ENCODE measurements at regions not wholly inside any gene's neighbourhood (a gene's known extent, or its start where the extent isn't known, plus 50 kb on each side); places are given as distances from the start of the nearest gene placed in this dataset.

DNA sequence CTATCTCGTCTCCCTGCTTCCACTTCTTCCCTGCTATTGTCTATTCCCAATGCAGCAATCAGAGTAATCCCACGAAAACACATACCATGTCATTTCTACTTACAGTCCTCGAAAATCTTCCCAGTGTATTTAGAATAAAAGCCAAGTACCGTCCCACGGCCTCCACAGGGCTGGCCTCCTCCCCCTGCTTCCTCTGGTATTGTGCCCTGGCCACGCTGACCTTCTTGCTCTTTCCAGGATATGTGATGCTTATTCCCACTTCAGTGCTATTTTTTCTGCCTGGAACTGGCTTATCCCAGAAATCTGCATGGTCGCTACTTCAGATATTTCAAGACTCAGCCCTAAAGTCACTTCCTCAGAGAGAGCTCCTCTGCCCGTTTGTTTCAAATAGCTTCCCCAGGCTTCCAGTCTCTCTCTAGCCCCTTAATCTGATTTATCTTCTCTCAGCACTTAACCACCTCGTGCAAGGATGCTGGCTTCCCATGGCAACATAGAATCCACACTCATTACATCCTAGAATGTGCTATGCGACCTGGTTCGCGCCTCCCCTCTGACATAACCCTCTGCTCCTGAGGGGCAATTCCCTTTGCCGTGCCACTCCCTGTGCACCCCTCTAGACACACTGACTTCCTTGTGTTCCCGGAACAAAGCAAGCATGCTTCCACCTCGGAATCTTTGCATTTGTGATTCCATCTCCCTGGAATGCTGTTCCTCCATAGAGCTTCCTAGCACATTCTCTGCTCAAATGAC is 365.9 kb downstream of the ZSWIM6 start:
- FAIRE-seq: no peak

DNA sequence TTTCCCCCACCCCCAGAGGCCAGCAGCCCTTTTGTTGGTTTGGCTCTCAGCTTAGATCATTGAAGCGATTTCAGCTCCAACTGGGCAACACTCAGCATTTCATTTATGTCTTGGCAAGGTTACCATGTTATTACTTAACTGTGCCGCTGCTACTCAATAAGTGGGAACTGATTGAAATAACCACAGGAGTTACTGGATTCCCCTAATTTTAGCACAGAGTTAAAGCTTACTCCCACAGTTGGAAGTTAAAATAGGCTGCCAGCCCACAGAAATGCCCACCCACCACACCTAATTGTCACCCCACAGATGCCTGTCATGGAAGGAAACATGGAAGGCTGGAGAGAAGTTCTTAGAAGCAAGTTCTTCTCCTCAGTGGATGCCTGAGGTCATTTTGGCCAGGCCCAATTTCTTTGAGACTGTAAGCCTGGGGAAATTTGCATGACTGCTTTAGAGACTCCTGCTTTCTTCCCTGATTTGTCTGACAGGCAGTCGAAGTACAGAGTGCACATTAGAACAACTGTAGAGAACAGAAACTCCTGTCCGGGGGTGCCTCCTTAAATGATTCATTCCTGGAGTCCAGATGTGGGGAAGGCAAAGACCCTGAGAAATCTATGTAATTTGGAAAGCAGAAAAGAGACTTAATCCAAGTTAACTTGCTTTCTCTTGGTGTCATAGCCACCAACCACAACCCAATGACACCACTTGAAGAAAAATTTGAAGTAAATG is 370.0 kb downstream of the ZSWIM6 start:
- no peak for FAIRE-seq

DNA sequence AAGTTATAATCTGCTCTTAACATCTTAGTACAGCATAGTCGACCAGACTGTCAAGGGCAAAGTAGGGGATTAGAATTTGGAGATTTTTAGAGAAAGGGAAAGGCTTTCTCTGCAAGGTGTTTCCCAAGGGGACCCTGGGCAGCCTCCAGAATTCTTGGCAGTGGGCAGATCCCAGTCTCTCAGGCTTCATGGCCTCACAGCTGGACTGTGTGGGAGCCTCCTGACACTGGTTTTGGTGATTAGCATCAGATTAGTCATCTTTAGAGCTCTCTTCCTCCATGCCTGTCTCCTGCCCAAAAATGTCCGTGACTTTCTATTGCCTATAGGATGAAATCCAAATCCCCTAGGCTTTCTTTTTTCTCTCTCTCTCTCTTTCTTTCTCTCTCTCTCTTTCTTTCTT is 370.7 kb downstream of the ZSWIM6 start:
- no peak for FAIRE-seq

DNA sequence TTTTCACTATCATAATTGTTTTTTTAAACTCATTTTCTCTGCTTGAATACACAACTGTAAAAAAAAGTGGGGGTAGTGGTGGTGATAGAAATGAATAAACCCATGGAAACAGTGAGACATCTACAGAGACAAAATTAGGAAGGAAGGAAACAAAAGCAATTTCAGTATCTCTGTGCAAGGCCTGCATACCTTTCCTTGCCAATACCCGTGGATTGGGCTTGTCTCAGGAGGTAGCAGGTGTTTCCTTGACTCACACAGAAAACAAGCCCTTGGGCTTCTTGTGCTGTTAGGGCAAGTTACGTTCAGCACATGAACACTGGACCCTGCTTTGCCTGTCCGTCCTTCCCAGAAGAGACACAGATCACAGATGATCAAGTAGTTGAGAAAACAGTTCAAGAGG is 372.2 kb downstream of the ZSWIM6 start:
- FAIRE-seq: no peak

DNA sequence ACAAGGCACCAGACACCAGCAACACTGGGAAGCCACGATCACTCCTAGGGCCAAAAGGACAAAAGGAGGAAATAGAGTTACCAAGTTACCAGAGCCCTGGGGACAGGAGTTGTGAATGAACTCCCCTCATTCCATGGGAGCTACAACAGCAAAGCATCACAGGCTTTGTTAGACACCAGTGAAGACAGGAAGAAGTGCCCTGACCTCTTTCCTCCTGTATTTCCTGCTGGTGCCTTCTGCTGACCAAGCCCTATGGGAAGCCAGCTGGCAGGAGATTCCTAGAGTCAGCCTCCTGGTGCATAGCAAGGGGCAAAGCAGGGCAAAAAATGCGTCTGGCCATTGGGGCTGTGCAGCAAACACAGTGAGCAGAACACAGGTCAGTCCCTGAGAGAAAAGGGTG is 374.7 kb downstream of the ZSWIM6 start:
- no peak for FAIRE-seq

DNA sequence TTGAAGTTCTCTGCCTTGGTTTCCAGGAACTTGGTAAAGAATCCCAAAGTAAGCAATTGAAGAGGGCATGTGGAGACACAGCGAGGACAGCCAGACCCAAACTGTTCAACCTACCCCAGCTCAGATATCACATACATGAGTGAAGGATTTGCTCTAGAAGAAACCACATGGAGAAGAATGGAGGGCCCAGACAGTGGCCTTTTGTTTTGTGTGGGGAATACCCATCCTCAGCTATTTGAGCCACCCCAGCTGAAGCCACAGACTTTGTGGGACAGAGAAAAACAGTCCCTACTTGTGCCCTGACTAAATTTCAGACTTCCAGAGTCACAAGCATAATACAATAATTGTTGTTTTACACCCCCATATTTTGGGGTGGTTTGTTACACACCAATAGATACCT is 387.1 kb downstream of the ZSWIM6 start:
- no peak for FAIRE-seq

DNA sequence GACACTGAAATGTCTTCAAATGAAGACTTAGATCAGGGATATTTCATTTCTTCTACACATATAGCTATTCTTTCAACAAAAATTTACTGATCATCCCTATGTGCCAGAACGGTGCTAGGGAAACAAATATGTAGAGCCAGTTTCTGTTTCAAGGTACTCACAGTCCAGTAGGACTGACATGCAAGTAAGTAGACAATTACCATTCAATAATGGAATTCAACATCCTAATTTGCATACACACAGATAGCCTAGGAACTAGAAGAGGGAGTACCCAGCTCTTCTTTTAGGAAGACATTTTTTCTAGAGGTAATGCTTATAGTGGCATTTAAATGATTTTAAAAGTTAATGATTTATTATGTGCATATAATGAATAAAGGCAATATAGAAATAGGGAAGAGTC is 388.8 kb downstream of the ZSWIM6 start:
- FAIRE-seq: no peak

DNA sequence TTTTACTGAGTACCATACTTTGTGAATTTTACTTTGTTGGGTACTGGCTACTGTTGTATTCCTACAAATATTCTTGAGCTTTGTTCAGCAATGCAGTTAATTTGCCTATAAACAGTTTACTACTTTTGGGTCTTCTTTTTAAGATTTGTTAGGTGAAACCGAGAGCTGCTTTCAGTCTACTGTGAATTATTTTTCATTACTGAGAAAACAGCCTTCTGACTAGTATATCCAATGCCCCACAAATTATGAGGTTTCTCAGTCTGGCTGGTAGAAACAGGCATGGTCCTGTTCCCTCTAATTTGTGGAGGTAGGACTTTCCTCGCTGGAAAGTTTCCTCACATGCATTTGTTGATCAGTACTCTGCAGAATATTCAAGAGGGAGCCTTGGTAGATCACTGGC is 392.0 kb downstream of the ZSWIM6 start:
- no peak for FAIRE-seq

DNA sequence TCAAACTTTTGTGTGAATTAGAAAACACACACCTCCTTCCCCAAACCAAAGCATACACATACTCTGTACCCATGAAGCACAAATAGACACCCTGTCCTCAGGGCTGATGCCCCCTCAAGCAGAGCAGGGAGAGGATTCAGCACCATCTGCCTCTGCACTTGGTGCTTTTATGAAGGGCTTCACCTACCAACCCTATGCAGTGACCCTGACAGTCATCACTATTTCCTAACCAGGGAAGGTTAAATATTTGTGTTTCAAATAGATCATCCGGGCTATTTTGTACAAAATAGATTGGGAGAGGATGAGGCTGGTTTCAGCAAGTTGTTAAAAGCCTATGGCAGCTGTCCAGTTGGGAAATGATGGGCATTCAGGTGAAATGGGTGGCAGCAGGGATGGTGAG is 396.2 kb downstream of the ZSWIM6 start:
- no peak for FAIRE-seq

DNA sequence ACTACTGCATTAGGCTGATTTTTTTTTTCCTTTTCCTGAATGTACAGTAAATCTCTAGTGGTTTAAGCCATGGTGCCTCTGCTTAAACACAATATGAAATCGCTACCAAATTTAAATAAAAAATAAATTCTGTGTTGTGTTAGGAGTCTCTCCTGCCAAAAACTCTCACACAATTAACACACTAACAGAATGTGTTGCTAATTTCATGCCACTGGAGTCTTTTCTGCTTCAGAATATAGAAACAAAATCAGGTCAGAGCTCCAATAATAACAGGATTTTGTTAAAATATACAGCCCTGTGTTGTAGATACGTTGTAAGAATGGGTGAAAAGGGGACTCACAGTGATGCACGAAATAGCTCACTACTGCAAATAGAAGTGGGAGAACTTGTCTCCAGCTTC is 398.8 kb downstream of the ZSWIM6 start:
- no peak for FAIRE-seq

DNA sequence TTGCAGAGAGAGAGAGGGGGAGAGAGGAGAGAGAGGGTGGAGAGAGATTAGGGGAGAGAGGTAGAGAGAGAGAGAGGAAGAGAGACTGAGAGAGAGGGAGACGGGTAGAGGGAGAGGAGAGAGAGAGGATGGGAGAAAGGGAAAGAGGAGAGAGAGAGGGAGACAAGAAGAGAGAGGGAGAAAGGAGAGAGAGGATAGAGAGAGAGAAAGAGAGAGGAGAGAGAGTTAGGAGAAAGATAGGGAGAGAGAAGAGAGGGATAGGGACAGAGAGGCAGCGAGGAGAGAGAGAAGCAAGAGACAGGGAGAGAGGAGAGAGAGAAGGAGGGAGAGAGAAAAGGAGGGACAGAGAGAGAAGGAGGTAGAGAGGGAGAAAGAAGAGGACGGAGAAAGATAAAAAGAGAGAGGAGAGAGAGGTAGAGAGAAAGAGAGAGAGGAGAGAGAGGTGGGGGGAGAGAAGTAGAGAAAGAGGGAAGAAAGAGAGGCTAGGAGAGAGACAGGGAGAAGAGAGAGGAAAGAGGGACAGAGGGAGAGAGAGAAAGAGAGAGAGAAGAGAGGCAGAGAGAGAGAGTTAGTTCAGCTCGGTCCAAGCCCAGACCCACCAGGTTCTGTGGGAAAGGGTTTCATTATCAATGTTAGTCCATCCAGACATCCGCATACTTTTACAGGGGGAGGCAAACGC is 399.3 kb downstream of the ZSWIM6 start:
- no peak for FAIRE-seq

DNA sequence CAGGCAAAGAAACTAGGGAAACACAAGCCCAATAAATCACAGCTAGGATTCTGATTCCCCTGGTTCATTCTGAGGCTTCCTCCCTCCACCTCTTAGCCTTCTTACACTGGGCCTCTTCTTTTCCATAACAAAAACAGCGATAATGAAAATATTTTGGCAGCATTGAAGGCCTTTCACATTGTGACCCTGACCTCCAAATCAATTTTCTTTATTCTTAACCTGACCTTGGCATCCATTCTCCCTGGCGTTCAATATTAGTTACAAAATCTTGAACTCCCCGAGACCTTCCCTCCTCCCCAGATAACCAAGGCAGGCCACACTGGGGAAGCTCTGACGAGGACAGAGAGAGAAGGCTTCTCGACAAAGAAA is 399.9 kb downstream of the ZSWIM6 start:
- FAIRE-seq: no peak

DNA sequence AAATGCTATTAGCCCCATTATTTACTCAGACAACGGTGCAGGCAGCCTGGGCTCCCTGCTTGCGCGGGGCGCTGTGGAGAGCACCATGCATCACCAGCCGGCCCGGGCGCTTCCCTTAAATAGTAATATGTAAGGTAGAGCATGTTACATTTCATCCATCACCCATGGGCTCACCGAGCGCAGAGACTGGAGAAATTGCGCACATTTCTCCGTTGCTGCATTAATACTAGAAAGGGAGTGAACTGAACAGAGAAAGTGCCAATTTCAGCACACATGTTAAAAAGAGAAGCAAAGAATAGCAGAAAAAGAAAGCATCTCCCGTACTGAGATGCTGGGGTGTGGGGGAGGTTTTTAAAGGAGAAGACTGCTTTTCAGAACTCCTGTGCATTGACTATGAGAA is 400.3 kb downstream of the ZSWIM6 start:
- FAIRE-seq: no peak

DNA sequence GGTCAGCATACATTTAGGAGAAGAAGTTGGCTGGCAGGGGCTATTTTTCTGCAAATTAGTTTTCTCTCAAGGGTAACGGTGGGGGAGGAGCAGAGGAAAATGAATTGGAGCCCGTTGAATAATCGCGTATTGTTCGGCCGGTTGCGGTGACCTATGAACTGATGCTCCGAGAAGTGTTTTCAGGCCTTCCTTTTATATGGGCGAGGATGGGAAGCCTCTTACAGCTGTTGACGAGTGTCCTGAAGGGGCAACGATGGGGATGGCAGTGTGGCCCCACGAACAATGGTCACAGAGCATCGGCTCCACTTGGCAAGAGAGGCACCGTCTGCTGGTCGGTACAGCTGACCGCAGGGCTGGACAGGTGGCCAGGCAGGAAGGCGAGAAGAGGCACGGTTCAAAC is 400.7 kb downstream of the ZSWIM6 start:
- no peak for FAIRE-seq

DNA sequence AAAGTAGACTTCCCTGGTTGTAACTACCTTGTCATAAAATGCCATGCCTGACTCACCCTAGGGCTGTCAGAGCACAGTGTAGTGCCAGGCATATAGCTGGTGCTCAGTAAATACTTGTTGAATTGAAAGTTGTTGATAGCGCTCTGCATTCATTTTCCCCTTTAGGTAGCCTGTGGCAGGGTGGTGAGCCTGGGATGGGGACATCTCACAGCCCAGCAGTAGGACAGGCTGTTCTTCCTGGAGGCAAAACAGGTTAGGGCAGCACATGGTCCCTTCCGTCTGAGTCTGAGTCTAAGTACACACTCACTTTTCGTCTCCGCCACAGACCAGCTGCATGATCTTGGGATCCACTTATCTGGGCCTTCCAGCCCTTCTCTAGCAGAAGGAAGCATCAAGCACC is 401.9 kb downstream of the ZSWIM6 start:
- FAIRE-seq: no peak

DNA sequence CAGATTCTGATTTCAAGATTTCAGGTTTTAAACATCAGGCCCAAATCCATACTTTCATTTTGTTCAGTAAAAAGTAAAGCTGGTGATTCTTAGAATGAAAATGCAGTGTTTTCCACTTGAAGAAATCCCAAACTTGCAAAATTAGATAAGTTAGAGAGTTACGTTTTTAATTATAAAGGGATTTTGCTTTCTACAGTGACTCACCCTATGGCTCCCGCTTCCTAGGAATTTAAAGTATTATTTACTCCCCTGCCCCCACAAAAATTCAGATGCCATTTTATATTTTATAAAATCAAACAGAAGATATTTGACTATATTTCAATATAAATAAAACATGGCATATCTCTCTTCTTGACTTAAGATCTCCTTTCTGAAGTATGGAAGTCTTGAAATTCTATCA is 402.9 kb downstream of the ZSWIM6 start:
- FAIRE-seq: no peak

DNA sequence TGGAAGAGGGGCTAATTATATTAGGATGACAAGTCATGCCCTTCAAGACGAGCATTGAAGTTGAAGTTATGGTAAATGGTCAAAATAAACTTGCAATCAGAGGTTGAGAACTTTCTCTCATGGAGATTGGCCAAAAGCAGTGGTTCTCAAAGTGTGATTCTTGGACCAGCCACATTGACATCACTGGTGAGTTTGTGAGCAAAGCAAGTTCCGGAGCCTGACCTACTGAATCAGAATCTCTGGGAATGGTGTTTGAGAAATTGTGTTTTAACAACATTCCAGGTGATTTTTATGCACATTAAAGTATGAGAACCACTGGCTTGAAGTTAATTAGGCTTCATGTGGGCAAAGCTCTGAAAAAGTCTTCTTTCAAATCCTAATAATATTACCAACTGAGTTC is 403.5 kb downstream of the ZSWIM6 start:
- FAIRE-seq: no peak

DNA sequence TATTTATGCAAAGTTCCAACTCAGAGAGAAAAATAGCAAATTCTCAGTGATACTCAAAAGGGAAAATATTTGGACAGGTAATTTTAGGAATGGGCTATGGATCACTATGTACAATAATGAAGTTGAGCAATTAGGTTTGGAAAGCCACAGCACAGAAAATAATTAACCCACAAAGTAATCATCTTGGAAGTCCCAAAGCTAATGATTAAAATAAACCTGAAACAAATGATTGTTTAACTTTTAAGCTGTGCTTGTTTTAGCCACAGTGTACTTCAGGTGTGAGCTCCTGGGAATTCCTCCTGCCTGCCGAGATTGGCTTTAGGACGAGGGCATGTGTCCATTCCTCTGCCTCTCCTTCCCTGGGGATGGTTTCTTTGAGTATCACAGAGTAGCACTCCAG is 403.9 kb downstream of the ZSWIM6 start:
- FAIRE-seq: no peak

DNA sequence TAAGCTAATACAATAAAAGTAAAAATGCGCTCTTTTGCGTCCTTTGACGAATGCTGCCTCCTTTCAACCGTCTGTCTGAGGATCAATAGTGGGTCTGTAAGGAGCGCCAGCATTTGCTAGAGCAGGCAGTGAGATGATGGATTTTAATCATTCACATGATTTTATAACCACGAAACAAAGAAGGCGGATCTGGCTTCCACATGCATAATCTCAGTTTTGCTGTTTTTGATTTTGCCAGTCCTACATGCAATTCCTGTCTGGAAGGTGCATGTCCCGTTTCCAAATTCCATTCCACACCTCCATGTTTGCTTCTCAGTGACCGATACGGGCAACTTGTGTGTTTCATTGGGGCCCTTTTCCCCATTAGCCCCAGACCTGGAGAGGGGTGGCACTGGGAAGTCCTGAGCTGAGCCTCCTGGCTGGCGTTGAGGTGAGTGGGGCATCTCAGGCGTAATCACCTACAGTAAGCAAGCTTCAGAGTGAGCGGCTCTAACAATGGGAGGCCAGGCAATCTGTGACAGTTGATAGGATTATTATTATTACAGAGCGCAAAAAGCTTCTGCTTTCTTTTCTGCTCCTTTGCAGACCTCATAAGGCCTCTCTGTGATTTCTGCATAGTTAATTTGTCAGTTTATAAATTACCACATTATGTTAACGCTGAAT is 405.4 kb downstream of the ZSWIM6 start:
- FAIRE-seq: no peak

DNA sequence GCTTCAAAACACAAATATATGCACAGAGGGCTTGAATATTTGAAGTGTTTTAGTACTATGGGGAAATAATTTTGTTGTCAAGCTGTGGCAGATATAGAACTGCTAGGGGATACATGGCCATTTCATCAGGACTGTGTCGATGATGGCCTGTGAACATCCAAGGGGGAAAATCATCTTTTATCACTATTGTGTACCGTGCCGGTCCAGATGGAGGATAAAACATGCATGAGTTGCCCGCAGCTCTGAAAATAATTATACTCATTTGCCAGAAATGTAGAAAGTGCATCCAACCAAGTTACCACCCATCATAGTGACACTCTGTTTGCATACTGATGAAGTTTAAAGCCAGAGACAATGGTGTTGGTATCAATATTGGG is 405.9 kb downstream of the ZSWIM6 start:
- FAIRE-seq: no peak

DNA sequence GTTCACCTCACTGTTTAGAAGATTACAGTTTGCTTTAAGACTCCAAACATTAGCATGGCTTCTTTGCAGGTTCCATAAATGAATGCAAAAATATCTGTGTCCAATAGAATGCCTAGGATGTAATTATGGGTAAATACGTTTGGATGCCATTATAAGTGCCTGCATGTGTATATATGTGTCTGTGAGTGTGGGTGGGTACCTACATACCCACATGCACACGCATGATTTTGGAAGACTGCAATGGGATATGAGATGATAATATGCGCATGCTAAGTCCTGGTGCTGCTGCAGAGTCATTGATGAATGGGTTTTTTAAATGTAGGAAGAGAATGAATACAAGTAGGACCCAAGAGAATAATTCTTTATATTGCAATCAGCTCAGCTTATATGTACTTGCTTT is 406.4 kb downstream of the ZSWIM6 start:
- FAIRE-seq: no peak

DNA sequence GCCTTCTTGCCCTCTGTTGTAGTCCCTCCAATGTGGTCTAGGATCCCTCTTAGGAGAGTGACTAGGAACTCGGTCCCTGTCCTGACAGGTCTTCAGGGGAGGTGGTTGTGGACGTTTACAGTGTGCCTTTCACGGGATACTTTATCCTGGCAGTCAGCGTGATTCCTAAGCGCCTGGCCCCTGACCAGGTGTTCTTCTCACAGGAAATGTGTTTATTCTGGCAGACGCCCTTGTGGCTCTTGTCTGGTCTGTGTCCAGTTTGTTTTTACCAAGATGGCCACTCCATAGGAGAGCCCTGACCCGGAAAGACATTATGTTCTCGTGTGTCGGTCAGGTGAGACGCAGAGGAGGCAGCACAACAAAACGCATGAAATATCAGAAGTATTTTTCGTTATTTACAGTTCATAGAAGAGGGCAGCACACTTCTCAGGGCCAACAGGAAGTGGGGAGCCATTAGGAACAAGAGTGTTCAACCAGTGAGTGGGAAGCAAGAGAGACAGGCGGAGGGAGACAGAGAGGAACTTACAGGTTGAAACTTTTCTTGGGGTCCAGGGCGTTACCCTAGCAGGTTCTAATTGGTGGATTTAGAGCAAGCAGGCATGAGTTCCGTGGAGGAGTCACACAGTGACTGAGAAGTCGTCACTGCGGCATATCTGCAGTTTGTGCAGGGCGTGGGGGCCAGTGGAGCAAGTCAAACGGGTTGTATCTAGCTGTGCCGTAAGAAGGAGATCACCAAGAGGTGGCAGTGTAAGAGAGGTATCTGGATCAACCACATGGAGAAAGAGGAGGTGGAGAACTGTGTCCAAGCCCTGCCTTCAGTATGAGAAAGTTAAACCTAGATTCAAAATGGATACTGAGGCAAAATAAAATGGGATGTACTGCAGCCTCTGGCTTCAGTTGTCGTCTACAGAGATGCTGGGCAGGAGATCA is 412.9 kb downstream of the ZSWIM6 start:
- no peak for FAIRE-seq

Data from islet of Langerhans (tissue), 1 donor.